Ascending aorta (tissue), 2 donors: ENCODE measurements at regions not wholly inside any gene's neighbourhood (a gene's known extent, or its start where the extent isn't known, plus 50 kb on each side); places are given as distances from the start of the nearest gene placed in this dataset.
A peak's percentile ranks its signal among the peaks of the same experiment; 100 is the strongest.

ENCODE experiments used
- DNase-seq, 2 donors: peaks; one replicate each; pipeline ENCODE4 v3.0.0-alpha.2; 2019; ENCODE audit warnings: low spot score in 2 of 2
- H3K27ac ChIP-seq, 2 donors: fragments of 200-600 bp; sonication (generic); one replicate each; pipeline ENCODE4 v1.5.1; 2016 to 2017; ENCODE audit warnings: mild to moderate bottlenecking in 1 of 2
- H3K27me3 ChIP-seq: fragments of 200-600 bp; sonication (generic); one replicate; pipeline ENCODE4 v1.5.1; 2017
- H3K36me3 ChIP-seq, 2 donors: fragments of 200-600 bp; sonication (generic); one replicate each; pipeline ENCODE4 v1.5.1; 2016
- H3K4me1 ChIP-seq, 2 donors: fragments of 200-600 bp; sonication (generic); one replicate each; pipeline ENCODE4 v1.5.1; 2016 to 2017; ENCODE audit warnings: mild to moderate bottlenecking in 1 of 2
- H3K4me3 ChIP-seq, 2 donors: fragments of 200-600 bp; sonication (generic); one replicate each; pipeline ENCODE4 v1.5.1; 2016 to 2017; ENCODE audit warnings: mild to moderate bottlenecking in 1 of 2
- H3K9me3 ChIP-seq, 2 donors: fragments of 200-600 bp; sonication (generic); one replicate each; pipeline ENCODE4 v1.5.1; 2016
- intact Hi-C: fragments of 100-400 bp; cut with DNase I; formaldehyde crosslinking; loops from one replicate; pipeline ENCODE4 v1.15.1; 2023
- TF ChIP-seq, protein P1 (sequence below), 3 experiments: fragments of 200-600 bp in 2 of 3; fragments of 450-650 bp in 1 of 3; sonication (generic) in 2 of 3; IDR thresholded peaks; one replicate each; pipeline ENCODE4 v1.5.1; 2016 to 2019; ENCODE audit warnings: antibody characterized with exemption in 3 of 3, mild to moderate bottlenecking in 1 of 3, moderate library complexity in 1 of 3

GRCh38 chr13:111872475-111873150 is 194.3 kb upstream of the SOX1 start:
- H3K4me3 ChIP-seq, result no peak overlapping the region
- no peaks in the 10 kb centered on the region for H3K36me3 ChIP-seq
- no peak for DNase-seq
- H3K9me3 ChIP-seq, result no peaks in the 10 kb centered on the region
- H3K27ac ChIP-seq, result no peak overlapping the region
- no peaks in the 10 kb centered on the region for H3K4me1 ChIP-seq
- intact Hi-C loops, result no loop called here
- H3K27me3 ChIP-seq, result no peaks in the 10 kb centered on the region
- TF ChIP-seq, protein P1, sequence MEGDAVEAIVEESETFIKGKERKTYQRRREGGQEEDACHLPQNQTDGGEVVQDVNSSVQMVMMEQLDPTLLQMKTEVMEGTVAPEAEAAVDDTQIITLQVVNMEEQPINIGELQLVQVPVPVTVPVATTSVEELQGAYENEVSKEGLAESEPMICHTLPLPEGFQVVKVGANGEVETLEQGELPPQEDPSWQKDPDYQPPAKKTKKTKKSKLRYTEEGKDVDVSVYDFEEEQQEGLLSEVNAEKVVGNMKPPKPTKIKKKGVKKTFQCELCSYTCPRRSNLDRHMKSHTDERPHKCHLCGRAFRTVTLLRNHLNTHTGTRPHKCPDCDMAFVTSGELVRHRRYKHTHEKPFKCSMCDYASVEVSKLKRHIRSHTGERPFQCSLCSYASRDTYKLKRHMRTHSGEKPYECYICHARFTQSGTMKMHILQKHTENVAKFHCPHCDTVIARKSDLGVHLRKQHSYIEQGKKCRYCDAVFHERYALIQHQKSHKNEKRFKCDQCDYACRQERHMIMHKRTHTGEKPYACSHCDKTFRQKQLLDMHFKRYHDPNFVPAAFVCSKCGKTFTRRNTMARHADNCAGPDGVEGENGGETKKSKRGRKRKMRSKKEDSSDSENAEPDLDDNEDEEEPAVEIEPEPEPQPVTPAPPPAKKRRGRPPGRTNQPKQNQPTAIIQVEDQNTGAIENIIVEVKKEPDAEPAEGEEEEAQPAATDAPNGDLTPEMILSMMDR (IDR thresholded peaks at IDR 0.05), result no peak

- H3K4me3 ChIP-seq, result no peak overlapping the region
- DNase-seq, result peak in 1 of 2 donors; percentile 44
- no peaks in the 10 kb centered on the region for H3K4me1 ChIP-seq
- TF ChIP-seq, protein P1 (IDR thresholded peaks at IDR 0.05), result no peak
- no peaks in the 10 kb centered on the region for H3K9me3 ChIP-seq
- no peak overlapping the region for H3K27ac ChIP-seq
- intact Hi-C loops, result no loop called here
- no peaks in the 10 kb centered on the region for H3K36me3 ChIP-seq
- H3K27me3 ChIP-seq, result no peaks in the 10 kb centered on the region
These were observed 193.2 kb upstream of the SOX1 start for GRCh38 chr13:111873676-111874178.

DNA sequence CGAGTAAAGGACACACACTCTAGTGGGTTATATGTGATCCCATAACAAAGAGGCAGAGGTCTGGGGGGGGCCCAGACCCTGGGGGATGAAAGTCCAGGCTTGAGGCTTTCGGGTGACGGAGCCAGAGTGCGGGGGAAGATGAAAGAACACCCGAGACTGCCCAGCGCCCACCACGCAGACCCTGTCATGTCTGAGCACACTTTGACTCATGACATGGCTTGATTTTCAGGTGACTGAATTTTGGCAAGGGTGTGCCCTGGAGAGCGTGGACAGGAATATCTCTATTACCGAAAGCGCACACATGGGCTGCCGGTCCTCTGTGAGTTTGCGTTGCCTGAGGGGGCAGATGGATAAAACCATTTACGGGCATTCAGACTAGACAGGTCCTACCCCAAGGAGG is 192.0 kb upstream of the SOX1 start:
- Histone ChIP-seq H3K9me3 (no peaks in the 10 kb centered on the region), H3K27ac (no peak overlapping the region), H3K27me3 (no peaks in the 10 kb centered on the region), H3K4me3 (no peak overlapping the region), H3K36me3 (no peaks in the 10 kb centered on the region), H3K4me1 (no peaks in the 10 kb centered on the region)
- TF ChIP-seq, protein P1 (IDR thresholded peaks at IDR 0.05), result no peak
- intact Hi-C loops, result no loop called here
- peak in 1 of 2 donors; percentile 41 for DNase-seq

DNA sequence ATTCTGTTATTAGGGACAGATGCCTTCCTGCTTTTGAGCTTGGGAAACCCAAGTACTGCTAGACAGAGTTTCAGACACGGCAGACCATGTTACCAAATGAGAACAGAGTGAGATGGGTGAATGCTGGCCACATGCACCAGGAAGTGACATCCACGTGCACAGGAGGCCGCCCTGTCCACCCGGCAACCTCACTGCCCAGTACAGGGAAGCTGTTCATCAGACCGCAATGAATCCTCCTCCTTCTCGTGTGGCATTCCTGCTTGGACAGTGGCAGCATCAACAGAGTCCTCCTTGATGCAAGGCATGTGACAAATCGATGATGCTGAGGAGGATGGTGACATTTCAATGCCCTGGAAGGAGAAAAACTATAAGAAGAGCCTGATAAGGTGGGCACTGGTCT is 191.0 kb upstream of the SOX1 start:
- peak in 1 of 2 donors; percentile 40 for DNase-seq
- Histone ChIP-seq H3K4me1 (no peaks in the 10 kb centered on the region), H3K9me3 (no peaks in the 10 kb centered on the region), H3K27me3 (no peaks in the 10 kb centered on the region), H3K27ac (no peak overlapping the region), H3K4me3 (no peak overlapping the region), H3K36me3 (no peaks in the 10 kb centered on the region)
- TF ChIP-seq, protein P1 (IDR thresholded peaks at IDR 0.05), result no peak
- intact Hi-C loops, result no loop called here

DNA sequence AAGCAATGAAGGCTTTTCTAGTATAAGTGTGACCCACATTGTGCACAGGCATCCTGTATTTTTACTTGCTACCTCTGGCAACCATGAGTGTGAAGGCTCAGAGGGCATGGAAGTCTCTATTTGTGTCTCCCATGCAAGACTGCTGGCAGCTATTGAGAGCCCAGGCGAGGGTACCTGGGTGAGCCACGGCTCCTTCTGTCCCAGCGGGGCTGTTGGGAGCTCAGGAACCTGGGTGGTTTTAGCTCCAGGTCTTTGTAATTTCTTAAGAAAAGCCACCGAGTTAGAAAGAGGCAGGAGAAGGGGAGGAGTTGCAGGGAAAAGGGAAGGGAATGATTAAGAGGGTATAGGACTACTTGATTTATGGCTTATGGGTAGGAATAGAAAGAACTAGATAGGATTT is 190.4 kb upstream of the SOX1 start:
- TF ChIP-seq, protein P1 (IDR thresholded peaks at IDR 0.05), result no peak
- Histone ChIP-seq H3K4me1 (no peaks in the 10 kb centered on the region), H3K9me3 (no peaks in the 10 kb centered on the region), H3K27me3 (no peaks in the 10 kb centered on the region), H3K4me3 (no peak overlapping the region), H3K36me3 (no peaks in the 10 kb centered on the region), H3K27ac (no peak overlapping the region)
- intact Hi-C loops, result no loop called here
- DNase-seq, result no peak
